GM19328 (cell line): ENCODE measurements at regions not wholly inside any gene's neighbourhood (a gene's known extent, or its start where the extent isn't known, plus 50 kb on each side); places are given as distances from the start of the nearest gene placed in this dataset.
"Not testable (repeated sequence)": the region's sequence is repeated elsewhere in the genome, so short reads cannot be mapped to it uniquely, and the experiment has no call there.

Experiments used
- ATAC-seq: cut with Tn5 transposase; IDR thresholded peaks from one replicate; pipeline ENCODE4 v1.9.1; 2021; ENCODE audit warnings: mild to moderate bottlenecking, moderate library complexity; ENCODE audit not compliant: unreplicated experiment

DNA sequence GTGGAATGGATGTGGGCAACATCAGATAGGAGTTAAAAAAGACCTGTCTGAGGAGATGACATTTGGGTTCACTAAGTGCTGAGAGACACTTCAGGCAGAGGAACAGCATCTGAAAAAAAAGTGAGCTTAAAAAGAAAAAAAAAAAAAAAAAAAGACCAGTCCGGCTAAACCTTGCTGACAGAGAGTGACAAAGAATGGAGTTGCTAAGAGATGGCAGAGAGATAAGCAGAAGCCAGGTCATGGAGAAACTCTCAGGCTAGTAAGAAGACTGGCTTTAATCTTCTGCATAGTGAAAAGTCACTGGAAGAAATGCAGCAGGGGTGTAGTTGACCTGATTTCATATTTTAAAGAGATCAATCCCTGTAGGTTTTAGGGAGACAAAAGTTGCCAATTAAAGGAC is 711.1 kb upstream of the SEMA3D start:
- no peak for ATAC-seq

DNA sequence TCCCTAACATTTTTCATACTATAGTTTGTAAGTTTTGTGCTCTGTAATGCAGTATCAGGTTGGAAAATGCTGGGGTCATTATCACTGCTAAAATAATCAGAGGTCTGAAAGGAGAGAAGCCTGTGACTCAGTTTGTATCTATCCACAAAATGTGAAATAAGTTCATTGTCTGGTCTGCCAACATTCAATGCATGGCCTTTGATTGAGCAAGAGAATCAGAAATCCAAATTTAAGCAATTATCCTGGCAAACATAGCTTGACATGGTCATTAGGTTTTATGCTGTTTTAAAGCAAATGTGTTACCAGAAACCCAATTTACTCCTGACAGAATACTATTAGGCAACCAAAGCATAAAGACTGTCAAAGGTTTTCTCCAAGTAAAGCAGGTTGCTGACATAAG is 709.7 kb upstream of the SEMA3D start:
- ATAC-seq = no peak

DNA sequence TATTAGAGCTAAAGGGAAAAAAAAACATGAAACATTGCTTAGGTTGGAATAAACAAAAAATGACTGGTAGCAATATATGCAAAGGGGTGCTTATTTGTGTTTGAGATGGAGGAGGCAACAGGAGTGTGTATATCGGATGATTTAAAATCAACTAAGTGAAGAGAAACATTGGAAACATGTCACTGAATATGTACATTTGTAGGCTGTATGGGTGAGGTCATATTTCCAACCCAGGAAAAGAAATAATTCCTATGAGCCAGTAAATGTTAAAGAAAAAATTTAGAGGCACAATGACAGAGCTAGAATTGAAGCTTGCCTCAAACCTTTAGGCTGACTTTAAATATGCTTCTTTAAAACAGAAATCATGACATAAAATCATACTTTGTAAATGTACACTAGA is 709.0 kb upstream of the SEMA3D start:
- no peak for ATAC-seq

DNA sequence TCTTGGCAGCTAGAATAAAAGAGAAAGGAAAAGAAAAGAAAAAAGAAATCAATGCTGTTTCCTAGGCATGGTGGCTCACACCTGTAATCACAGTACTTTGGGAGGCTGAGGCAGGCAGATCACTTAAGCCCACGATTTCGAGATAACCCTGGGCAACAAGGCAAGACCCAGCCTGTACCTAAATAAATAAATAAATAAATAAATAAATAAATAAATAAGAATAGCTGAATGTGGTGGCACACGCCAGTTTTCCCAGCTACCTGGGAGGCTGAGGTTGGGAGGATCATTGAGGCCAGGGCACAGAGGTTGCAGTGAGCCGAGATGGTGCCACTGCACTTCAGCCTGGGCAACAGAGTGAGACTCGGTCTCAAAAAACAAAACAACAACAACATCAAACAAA is 705.0 kb upstream of the SEMA3D start:
- ATAC-seq = not testable (repeated sequence)

DNA sequence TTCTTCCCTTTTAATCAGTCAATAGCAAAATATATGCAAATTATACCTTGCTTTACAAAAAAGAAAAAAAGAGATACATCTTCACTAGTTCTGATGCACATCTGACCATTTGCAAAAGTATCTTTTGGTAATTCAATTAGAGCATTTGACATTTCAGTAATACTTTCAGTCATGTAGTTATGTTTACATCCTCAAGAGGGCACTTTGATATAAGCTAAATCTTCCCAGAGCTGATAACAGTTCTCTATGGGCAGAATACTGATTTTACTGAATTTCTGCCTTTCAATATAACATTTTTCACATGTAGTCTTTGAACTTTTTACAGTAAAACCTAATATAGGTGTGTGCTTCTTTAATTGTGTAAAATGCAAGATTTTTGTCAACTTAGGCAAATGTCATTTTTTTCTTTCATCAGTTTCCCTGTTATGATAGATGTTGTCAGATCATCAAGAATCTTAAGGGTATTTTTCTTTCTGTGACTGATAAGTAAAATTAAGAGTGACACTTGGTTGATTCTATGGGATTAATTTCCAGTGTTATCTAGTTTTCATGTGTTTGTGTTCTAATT is 703.5 kb upstream of the SEMA3D start:
- ATAC-seq = peak; percentile 67

DNA sequence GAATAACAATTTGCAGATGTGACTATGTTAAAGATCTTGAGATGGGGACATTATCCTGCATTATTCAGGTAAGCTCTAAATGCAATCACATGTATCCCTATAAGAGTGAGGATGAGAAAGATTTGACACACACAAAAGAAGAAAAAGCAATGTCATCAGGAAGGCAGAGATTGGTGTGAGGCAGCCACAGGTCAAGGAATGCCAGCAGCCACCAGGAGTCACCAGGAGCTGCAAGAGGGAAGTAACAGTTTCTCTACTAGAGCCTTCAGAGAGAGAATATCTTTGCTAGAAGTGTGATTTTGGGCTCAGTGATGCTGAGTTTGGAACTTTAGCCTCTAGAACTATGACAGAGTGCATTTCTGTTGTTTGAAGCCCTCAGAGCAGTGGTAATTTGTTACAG is 700.3 kb upstream of the SEMA3D start:
- ATAC-seq = no peak

DNA sequence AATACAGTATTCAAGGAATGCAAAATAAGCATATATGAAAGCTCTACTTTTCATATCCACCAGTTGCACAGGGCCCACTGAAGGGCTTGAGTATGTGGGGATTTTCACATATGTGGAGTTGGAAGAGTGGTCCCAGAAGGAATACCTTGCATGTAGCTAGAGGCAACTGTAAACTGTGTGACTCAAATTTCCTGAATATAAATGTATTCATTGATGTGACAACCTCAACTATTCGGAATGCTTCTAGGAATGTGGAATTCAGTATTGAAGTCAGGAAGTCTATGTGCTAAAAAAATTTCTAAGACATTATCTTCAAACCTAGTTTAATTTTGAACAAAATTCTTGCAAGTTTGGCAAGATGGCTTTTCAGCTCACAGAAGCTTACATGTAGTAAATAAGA is 695.5 kb upstream of the SEMA3D start:
- no peak for ATAC-seq

DNA sequence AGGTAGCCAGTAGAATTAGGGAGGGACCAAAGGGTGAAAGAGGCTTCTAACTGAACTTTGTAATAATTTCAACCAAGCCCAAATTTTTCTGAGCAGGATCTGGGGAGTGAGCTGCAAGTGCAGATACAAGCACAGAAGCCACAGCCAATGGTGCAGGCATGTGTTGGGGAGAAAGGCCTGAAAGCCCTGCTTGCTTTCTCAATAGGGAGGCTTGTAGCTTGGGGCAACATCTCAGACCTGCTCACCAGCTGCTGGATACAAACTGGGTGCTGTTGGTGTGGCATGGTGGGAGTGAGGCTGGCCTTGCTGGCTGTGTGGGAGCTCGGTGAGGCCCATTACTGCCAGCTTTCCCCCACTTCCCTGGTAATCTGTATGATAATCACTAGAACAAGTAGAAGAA is 688.5 kb upstream of the SEMA3D start:
- ATAC-seq = no peak

DNA sequence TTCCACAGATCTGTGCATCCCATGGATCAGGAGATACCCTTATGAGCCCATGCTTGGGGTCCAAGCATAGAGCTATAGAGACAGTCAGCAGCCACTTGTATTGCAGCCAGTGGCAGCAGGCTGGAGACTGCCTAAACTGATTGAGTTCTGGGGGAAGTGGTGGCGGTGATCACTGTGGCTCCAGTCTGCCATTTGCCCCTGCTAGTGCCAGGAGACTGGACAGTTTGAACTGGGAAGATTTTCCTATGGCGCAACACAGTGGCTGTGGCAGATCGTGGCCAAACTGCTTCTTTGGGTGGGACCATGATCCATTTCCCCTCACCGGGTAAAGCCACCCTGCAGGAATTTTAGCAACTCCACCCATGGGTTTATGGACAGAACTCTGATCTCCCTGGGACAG is 679.7 kb upstream of the SEMA3D start:
- no peak for ATAC-seq

DNA sequence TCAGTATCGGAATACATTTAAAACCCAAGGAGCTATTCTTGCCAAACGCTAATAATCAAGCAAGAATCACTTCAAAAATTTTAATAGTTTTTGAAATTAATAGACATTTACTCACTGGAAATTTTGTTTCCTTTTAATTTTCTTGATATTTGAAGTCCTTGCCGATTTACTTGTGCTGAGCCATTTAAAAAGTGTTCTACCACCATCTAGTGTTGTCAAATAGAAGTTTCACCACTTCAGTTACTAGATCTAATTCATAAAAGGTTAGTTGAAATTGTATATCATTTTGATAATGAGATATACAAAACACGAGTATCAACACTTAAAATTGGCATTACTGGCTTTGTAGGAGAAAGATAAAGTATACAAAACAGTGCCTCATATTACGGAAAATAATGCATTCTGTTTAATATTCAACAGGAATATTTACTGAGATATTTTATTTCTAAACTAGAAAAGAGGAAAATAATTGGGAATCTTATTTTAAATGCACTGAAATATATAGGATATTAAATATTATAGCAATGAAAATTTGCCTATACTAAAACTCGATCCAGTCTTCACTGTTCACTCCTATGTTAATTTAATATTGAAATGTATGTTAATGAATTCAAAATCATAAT is 664.8 kb upstream of the SEMA3D start:
- no peak for ATAC-seq

DNA sequence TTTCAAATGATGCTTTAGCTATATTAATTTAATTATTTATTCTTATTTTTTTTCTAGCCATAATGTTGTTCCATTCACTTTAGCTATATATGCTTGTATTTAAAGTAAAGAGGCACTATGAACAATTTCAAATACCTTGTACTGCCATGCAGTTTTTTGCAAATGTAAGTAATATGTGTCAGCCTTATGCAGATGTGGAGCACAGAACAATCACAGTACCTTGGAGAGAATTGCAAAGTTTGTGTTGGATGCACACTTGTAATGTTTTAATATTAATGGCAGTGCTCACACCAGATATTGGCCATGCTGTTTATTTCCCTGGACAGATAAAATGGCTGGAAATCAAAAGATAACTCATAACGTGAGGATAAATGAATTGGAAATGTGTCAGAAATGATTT is 663.5 kb upstream of the SEMA3D start:
- ATAC-seq = no peak

DNA sequence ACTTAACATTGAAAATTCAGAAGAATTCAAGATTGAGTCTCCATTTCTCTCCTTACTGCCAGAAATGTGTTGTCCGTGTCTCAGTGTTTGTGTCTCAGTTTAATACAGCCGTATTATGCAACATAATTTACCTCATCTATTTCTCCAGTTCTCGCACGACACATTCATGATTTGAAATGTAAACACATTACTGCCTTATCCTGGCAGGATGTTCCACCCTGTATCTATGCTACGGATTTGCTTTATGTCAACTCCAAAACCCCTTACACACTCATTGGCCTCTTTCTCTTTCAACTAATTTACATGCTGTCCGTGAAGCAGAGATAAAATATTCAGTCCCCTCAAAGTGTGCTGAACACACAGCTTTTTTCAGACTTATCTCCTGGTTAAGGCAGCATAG is 653.7 kb upstream of the SEMA3D start:
- ATAC-seq = no peak

DNA sequence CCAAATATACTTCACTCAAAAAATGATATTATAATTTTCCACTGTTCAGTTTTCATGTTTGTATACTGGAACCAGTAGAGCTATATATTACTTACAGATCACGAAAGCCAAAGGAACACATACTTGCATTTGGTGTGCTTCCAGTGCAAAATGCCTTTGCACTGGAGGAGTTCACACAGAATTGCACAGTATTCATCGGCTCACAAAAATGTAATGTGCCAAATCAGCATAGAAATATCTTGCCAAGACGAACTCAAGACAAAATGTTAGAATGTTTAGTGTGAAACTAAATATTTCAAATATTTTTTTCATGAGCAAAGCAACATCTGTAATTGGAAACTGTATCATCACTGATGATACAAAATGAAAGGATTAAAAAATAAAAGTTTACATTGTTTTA is 646.2 kb upstream of the SEMA3D start:
- no peak for ATAC-seq

DNA sequence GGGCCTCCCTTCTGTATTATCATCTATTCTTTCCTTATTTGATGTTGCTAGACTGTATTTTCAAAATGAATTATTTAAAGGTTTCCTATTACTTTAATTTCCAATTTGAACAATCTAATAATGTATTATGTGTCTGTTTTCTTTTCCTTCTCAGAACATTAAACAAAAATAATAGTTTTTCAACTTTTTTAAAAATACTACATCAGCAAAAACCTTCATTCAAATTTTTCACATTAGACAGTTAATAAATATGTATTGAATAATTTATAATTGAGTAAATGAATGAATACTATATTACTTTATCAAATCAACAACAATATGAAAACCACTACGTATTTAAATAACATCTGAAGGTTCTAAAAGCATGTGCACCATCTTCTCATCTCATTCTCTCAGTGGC is 644.1 kb upstream of the SEMA3D start:
- no peak for ATAC-seq

DNA sequence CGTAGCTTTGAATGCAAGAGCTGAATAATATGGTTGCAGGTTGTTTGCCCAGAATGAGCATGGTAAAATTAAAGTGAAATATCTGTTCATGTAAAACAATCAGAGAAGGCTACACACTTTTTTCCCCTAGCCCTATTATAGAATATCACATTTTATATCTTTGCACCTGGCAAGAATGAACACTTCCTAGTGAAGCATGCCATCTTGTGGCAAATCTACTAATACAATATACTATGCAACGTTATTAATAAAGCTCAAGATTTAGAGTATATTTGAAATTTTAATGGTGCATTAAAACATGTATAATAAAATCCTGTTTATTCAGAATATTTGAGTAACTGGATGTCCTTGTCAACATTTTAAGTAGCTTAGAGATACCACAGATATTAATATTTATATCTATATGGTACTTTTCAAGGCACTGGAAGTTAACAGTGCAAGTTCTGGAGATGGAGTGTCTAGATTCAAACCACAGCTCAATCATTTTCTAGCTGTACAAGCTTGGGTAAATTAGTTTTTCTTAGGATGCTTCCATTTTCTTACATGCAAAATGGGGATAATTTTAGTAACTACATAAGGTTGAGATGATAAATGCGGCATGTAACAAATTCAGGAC is 643.1 kb upstream of the SEMA3D start:
- no peak for ATAC-seq

DNA sequence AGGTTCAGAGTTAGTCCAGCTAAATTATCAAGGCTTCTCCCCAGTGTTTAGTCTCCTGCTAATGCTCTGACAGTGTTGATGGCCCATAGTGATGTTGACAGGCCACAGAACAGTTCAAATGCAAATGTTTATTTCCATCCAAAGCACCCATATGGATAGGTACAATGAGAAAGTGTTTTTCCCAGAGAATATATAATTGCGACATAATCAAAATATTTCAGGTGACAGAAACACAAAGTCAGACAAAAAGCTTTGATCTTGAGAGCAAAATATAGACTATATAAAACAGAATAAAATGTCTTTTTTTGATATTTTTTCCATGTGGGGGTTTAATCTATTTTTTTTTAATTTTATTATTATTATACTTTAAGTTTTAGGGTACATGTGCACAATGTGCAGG is 642.3 kb upstream of the SEMA3D start:
- ATAC-seq = no peak

DNA sequence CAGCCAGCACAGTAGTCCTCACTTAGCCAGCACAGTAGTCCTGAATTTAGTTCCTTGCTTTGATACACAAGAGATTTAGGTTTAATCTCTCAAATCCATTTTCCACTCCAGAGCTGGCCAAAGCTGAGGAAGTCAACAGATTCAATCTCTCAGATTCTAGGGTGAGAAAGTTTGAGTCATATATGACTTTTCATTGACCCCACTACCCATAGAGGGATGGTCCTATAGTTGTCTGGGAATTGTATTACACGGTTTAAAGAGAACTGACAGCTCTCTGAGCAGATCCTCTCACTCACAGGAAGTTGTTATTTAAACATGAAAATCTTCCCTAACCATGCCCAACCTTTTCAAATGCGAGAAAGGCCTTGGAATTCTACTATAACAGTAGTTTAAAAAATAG is 641.8 kb upstream of the SEMA3D start:
- ATAC-seq = no peak

DNA sequence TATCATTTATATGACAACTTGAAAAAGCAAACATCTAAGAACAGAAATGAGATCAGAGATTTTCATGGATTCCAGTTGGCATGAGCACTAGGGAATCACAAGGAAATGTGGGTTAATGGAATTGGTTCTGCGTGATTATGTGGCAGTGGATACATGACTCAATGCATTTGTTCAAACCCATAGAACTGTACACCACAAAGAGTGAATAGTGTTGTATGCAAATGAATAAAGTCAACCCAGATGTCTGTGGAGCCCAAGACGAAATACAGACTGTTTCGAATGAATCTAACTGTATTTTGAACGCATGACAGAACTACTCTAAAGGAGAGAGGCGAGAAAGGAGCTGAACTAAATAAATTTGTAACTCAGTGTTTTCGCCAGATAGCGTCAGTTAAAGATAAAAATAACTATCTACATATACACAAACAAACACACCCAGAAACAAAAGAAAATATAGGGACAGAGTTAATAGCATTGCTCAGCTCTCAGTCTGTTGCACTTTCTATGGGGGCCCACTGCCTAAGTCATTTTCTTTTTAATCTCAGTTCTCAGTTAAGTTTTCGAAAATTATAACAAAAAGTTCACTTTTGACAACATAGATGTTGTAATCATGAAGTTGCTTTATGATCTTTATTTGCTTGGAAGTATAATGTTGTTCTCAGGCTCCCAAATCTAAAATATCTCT is 636.7 kb upstream of the SEMA3D start:
- no peak for ATAC-seq

DNA sequence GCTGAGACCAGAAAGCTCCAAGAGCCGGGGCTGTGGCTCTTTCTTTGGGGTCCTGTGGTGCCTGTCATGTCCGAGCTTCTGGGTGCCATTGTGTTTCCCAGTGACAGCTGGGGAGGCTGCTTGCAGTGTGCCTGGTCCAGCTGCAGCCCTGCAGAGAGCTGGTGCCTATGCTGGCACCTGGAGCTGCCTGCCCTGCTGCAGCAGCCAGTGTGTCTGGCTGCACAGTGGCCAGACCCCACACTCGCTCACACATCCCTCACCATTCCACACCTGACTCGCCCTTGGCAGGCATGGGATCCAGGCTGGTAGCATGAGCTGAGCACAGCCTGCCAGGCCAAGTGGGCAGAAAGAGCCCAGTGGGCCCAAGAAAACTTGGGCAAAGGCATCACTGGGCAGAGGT is 635.1 kb upstream of the SEMA3D start:
- ATAC-seq = no peak

DNA sequence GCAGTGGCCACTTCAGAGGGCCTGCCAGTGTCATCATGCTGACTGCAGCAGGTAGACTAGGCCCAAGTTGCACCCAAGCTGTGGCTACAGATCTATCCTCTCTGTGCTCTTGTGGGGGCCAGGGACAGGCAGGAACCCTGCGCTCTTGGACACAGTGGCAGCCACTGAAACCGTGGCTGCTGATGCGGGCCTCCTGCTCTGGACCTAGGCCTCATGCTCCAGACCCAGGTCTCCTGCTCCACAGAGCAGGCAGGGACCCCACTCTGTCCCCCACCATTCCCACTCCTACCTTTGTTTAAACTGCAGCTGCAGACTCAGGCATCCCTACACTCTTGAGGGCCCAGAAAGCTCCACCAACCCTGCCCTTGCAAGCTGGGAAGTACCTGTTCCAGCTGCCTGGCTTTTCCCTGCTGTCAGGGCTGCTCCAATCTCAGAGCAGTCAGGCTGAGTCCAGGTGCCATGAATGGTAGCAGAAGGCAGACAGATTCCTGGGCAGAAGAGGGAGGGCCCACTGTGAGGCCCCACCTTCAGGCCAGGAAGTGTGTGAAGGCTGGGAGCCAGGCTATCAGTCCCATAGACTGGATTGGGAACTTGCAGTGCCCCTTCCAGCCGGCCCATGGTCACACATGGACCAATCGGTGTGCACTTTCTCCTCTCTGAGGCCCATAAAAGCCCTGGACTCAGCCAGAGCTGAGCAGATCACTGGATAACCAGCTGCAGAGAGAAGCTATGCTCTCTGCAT is 634.0 kb upstream of the SEMA3D start:
- ATAC-seq = no peak

DNA sequence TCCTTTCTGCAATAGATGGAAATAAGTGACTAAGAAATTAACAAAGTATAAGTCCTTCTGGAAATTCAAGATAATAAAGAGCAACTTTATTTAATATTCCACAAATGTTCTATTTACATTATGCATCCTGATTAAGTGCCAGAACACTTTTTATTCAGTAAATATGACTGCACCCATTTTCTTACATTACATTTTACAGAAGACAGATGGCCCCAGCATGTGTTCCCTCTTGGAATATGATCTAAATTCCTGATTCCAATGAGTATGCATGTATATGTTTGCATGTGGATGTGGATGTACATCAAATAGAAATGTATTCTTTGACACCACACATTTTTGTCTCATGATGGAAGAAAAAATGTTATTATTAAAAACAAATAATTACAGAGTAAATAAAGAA is 628.7 kb upstream of the SEMA3D start:
- no peak for ATAC-seq

DNA sequence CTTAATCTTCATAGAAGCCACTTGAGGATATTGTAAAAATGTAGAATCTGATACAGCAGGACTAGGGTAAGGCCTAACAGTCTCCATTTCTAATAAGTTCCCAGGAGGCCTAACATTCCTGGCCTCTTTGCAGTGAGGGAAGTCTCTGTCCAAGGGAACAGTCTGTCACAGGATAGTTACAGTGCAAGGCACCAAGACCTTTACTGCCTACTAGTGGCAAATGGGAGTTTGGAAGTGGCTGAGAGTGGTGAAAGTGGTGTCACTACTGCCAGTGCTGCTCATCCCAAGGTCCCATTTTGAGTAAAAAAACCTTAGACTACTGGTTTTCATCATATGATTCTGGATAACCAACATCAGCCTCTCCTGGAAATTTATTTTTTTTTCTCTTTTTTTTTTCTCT is 619.5 kb upstream of the SEMA3D start:
- no peak for ATAC-seq
